Fibroblast of lung (primary cell): ENCODE measurements at regions not wholly inside any gene's neighbourhood (a gene's known extent, or its start where the extent isn't known, plus 50 kb on each side); places are given as distances from the start of the nearest gene placed in this dataset.

ENCODE experiments used
- DNase-seq, 2 donors: peaks; one replicate each; pipeline versions ENCODE4 v3.0.0 to v3.0.0-alpha.2; 2010; ENCODE audit warnings: low read depth in 2 of 2
- H2AFZ ChIP-seq: 2 replicates; pipeline ENCODE4 v1.5.1; 2012; ENCODE audit warnings: low read length, control low read depth, inconsistent platforms
- H3K27ac ChIP-seq: 2 replicates; pipeline ENCODE4 v1.5.1; 2011; ENCODE audit warnings: low read length, control low read depth; ENCODE audit not compliant: insufficient read depth
- H3K27me3 ChIP-seq: 2 replicates; pipeline ENCODE4 v1.5.1; 2011; ENCODE audit warnings: mild to moderate bottlenecking, low read length; ENCODE audit not compliant: control insufficient read depth, insufficient read depth
- H3K36me3 ChIP-seq: 2 replicates; pipeline ENCODE4 v1.5.1; 2011; ENCODE audit warnings: low read length; ENCODE audit not compliant: control insufficient read depth, insufficient read depth
- H3K4me1 ChIP-seq: 2 replicates; pipeline ENCODE4 v1.5.1; 2011; ENCODE audit warnings: low read length; ENCODE audit not compliant: control insufficient read depth, insufficient read depth; ENCODE audit errors: extremely low read depth
- H3K4me2 ChIP-seq: 2 replicates; pipeline ENCODE4 v1.5.1; 2011; ENCODE audit warnings: low read length, control low read depth; ENCODE audit not compliant: insufficient read depth; ENCODE audit errors: extremely low read depth
- H3K4me3 ChIP-seq, 4 experiments: fragments of 200-600 bp in 1 of 4; sonication (generic) in 1 of 4; replicated peaks in 1 of 4; 2 replicates each; pipeline ENCODE4 v1.5.1; 2011 to 2016; ENCODE audit warnings: low read length in 4 of 4, low read depth in 3 of 4, mild to moderate bottlenecking in 3 of 4, control low read depth in 2 of 4, inconsistent platforms in 1 of 4, mixed read lengths in 1 of 4; ENCODE audit not compliant: insufficient read depth in 1 of 4; ENCODE audit errors: control extremely low read depth in 1 of 4
- H3K79me2 ChIP-seq: 2 replicates; pipeline ENCODE4 v1.5.1; 2012; ENCODE audit warnings: mild to moderate bottlenecking, low read length, inconsistent platforms; ENCODE audit not compliant: control insufficient read depth, insufficient read depth
- H3K9ac ChIP-seq: 2 replicates; pipeline ENCODE4 v1.5.1; 2011; ENCODE audit warnings: mild to moderate bottlenecking, low read length, control low read depth; ENCODE audit not compliant: insufficient read depth
- H3K9me3 ChIP-seq: 2 replicates; pipeline ENCODE4 v1.5.1; 2012; ENCODE audit warnings: low read depth, low read length; ENCODE audit not compliant: control insufficient read depth, insufficient read depth
- H4K20me1 ChIP-seq: 2 replicates; pipeline ENCODE4 v1.5.1; 2011; ENCODE audit warnings: low read length; ENCODE audit not compliant: control insufficient read depth, insufficient read depth; ENCODE audit errors: extremely low read depth
- EZH2 ChIP-seq: IDR thresholded peaks from 2 replicates; pipeline ENCODE4 v1.5.1; 2012; ENCODE audit warnings: low read length, control low read depth, mild to moderate bottlenecking; ENCODE audit errors: missing control alignments
- TF ChIP-seq, protein P1 (sequence below), 2 donors: IDR thresholded peaks in 1 of 2; conservative IDR thresholded peaks in 1 of 2; 1 replicate in 1 of 2; 2 replicates in 1 of 2; pipeline ENCODE4 v1.5.1; 2011 to 2012; ENCODE audit warnings: low read length in 2 of 2, control low read depth in 1 of 2, inconsistent platforms in 1 of 2, low read depth in 1 of 2, mild to moderate bottlenecking in 1 of 2

DNA sequence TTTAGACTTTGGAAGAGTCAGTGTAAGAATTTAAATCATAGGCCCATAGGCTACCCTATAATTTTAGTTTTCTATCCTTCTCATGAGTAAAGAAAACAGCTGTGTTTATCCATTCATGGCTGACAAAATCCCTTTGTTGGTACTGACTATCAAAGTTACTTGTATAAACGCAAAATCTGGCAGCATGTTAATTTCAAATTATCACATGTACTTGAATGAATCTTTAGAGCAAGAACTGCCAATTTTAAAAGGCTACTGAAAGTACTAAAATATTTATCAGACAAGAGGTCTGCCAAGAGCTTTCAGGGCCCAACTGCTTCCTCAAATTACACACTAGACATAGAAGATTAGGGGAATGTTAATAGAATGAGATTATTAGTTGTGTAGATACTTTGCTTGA, 66.6 kb downstream of the MYL12B start:
- H3K4me3 ChIP-seq: no peak overlapping the region
- H2AFZ ChIP-seq: no peak overlapping the region
- H3K27me3 ChIP-seq: no peaks in the 10 kb centered on the region
- H3K4me2 ChIP-seq: no peak overlapping the region
- peak in 1 of 2 donors; percentile 27 for DNase-seq
- H3K36me3 ChIP-seq: no peaks in the 10 kb centered on the region
- TF ChIP-seq, protein P1, sequence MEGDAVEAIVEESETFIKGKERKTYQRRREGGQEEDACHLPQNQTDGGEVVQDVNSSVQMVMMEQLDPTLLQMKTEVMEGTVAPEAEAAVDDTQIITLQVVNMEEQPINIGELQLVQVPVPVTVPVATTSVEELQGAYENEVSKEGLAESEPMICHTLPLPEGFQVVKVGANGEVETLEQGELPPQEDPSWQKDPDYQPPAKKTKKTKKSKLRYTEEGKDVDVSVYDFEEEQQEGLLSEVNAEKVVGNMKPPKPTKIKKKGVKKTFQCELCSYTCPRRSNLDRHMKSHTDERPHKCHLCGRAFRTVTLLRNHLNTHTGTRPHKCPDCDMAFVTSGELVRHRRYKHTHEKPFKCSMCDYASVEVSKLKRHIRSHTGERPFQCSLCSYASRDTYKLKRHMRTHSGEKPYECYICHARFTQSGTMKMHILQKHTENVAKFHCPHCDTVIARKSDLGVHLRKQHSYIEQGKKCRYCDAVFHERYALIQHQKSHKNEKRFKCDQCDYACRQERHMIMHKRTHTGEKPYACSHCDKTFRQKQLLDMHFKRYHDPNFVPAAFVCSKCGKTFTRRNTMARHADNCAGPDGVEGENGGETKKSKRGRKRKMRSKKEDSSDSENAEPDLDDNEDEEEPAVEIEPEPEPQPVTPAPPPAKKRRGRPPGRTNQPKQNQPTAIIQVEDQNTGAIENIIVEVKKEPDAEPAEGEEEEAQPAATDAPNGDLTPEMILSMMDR (conservative IDR thresholded peaks at IDR 0.05 in 1 of 2, IDR thresholded peaks at IDR 0.05 in 1 of 2; ENCODE audit: low read depth in 1 of 2, low read length in 2 of 2): no peak
- TF ChIP-seq EZH2: no peak
- H3K79me2 ChIP-seq: no peaks in the 10 kb centered on the region
- no peaks in the 10 kb centered on the region for H4K20me1 ChIP-seq
- H3K4me1 ChIP-seq: no peaks in the 10 kb centered on the region
- no peaks in the 10 kb centered on the region for H3K9me3 ChIP-seq
- H3K9ac ChIP-seq: no peak overlapping the region
- H3K27ac ChIP-seq: no peak overlapping the region

DNA sequence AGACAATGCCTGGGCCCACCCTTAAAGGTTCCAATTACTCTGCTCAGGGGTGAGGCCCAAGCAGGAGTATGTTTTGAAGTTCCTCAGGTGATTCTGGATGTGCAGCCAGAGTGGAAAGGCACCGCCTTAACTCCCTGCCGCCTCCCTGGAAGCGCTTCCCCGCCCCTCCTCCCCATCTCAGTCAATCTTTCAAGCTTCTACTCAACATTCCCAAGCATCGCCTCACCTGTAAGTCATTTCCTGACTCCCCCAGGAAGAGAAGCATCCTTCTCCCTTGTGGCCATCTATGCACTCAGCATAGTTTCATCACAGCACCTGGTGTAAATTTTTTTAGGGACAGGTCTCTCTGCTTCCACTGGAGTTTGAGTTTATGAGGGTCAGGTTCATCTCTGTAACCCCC, 67.5 kb downstream of the MYL12B start:
- Histone ChIP-seq H3K36me3 (no peaks in the 10 kb centered on the region), H3K9me3 (no peaks in the 10 kb centered on the region), H3K4me3 (no peak overlapping the region), H3K9ac (no peak overlapping the region), H3K27ac (no peak overlapping the region), H3K79me2 (no peaks in the 10 kb centered on the region), H3K4me2 (no peak overlapping the region), H2AFZ (no peak overlapping the region), H3K4me1 (no peaks in the 10 kb centered on the region), H3K27me3 (no peaks in the 10 kb centered on the region), H4K20me1 (no peaks in the 10 kb centered on the region)
- DNase-seq: no peak
- TF ChIP-seq EZH2: no peak
- TF ChIP-seq, protein P1 (conservative IDR thresholded peaks at IDR 0.05 in 1 of 2, IDR thresholded peaks at IDR 0.05 in 1 of 2; ENCODE audit: low read depth in 1 of 2, low read length in 2 of 2): no peak

DNA sequence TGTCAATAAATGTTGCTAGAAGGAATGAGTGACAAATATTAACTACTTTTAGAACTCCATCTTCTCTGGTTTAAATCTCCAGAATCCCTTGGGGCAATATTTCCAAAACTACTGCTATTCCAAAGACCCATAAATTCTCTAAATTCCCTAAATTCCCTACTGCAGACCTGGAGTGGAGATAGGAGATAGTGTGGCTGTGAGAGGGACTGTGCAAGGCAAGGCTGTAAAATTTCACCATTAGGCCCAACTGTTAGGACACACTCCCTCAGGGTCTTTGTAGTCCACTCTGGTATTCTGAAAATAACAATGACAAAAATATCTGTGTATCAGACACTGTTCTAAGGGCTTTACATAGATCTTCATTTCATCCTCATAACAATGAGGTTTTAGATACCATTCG, 67.9 kb downstream of the MYL12B start:
- Histone ChIP-seq H2AFZ (no peak overlapping the region), H3K27ac (no peak overlapping the region), H3K4me2 (no peak overlapping the region), H4K20me1 (no peaks in the 10 kb centered on the region), H3K4me1 (no peaks in the 10 kb centered on the region), H3K36me3 (no peaks in the 10 kb centered on the region), H3K27me3 (no peaks in the 10 kb centered on the region), H3K9ac (no peak overlapping the region), H3K9me3 (no peaks in the 10 kb centered on the region), H3K79me2 (no peaks in the 10 kb centered on the region), H3K4me3 (no peak overlapping the region)
- no peak for TF ChIP-seq EZH2
- TF ChIP-seq, protein P1 (conservative IDR thresholded peaks at IDR 0.05 in 1 of 2, IDR thresholded peaks at IDR 0.05 in 1 of 2; ENCODE audit: low read depth in 1 of 2, low read length in 2 of 2): no peak
- no peak for DNase-seq
